Medulla oblongata (tissue), 1 donor: ENCODE measurements at regions not wholly inside any gene's neighbourhood (a gene's known extent, or its start where the extent isn't known, plus 50 kb on each side); places are given as distances from the start of the nearest gene placed in this dataset.
"Not testable (repeated sequence)": the region's sequence is repeated elsewhere in the genome, so short reads cannot be mapped to it uniquely, and the experiment has no call there.

Source experiments
- DNase-seq: peaks from one replicate; pipeline ENCODE4 v3.0.0-alpha.2; 2015; ENCODE audit errors: extremely low spot score

DNA sequence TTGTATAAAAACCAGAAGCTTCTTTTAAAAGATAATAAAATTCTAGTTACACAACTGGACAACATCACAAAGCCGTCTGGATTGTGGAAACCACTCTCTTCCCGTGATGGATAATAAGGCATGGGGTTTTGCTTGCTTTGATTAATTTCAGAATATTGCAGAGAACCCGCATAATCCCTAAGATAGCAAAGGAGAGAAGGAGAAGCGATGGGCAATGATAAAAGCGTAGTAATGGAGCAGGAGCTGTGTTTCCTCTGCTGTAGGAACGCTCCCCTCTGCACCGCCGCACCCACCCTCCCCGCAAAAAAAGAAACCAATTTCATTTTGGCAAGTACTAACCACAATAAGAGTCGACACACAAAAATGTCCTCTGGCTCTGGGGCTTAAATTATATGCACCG is 340.9 kb upstream of the PSMD7 start:
- DNase-seq = no peak

- DNase-seq = no peak
Observed at GRCh38 chr16:73955255-73955654, 341.4 kb upstream of the PSMD7 start.

DNA sequence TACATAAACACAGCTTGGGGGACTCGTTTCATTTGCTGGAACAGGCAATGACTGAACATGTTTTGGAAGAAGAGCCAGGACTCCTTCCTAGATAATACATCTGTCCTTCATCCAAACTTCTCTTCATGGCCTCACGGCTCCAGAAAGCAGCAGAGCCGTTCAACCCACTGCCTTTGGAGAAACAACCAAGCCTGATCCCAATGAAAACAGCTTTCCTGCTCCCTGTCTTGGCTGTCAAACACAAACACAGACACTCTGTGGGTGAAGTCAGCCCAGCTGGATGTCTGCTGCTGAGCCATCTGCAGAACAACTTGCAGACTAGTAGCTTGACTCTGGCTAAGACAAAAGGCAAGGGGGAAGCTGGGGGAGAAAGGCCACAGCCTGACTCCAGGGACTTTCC is 345.1 kb upstream of the PSMD7 start:
- no peak for DNase-seq

GRCh38 chr16:73949574-73950320 is 346.9 kb upstream of the PSMD7 start:
- DNase-seq = no peak

DNA sequence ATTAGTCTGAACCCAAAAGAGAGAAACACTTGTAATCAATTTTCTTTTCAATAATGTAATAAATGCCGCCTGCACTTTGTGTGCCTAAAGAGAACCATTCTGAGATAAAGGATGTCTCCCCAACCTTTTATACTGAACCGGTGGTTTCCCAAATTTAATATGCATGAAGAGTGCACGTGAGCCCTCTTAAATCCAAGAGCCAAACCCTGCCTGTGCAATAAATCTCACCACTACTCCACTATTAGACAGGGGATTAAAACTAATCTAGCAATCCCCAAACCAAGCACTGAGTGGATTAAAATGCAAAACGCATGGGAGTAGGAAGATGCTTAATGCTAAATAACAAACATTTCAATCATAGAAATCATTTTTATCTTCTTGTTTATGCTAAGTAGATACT is 351.0 kb upstream of the PSMD7 start:
- no peak for DNase-seq

- DNase-seq = not testable (repeated sequence)
Observed at GRCh38 chr16:73943184-73943583, 353.4 kb upstream of the PSMD7 start.

GRCh38 chr16:73940786-73941185 is 355.8 kb upstream of the PSMD7 start:
- not testable (repeated sequence) for DNase-seq

- DNase-seq = no peak
Observed at GRCh38 chr16:73923951-73924350, 372.7 kb upstream of the PSMD7 start.

DNA sequence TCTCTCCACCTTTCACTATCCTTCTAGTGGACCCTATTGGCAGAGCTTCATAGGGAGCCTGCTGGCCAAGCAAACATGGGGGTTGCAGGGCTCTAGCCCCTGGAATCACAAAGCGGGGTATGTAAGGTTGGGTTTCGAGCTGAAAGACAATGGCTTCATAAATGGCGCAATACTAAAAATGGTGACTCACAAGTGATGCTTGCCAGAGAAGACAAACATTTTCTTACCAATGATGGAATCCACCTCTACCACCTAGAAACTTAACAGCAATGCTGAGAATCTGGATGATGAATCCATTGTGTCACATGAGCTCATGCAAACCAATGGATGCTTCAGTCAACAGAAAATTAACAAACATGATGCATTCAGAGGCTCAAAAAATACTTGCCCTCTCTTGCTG is 375.3 kb upstream of the PSMD7 start:
- no peak for DNase-seq

DNA sequence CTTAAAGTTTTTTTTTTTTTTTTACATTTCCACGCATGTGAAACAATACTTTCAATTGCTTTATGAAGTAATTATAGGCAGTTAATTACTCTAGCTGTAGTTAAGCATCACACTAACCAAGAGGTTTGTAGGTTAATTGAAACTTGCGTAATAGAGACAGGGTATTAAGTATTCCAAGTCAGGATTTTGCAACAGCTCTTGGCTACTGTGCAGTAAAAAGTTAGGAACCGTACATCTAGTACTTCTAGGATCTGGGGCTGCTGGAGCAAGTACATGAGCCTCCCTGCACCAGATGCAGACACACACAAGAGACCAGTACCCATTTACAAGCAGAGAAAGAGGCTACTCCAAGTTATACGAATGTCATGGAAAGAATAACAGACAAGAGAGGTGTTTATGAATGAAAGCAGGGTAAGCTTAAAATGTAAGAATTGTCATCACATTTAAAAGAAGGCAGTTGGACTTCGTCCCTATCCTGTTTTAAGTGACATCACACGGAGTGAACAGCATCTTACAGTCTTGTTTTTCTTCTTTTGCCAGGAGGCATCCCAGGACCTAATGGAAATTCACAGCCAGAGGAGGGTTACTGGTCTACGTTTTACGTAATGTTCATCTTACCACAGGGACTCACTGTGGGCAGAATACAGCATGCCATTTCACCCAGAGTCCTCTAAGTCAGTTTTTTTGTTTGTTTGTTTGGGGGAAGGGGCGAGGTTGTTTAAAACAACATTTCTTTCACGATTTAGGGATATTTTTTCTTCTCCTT is 379.6 kb upstream of the PSMD7 start:
- no peak for DNase-seq

- no peak for DNase-seq
Observed at GRCh38 chr16:73915935-73916334, 380.7 kb upstream of the PSMD7 start.

GRCh38 chr16:73915140-73915539 is 381.5 kb upstream of the PSMD7 start:
- DNase-seq = no peak

DNA sequence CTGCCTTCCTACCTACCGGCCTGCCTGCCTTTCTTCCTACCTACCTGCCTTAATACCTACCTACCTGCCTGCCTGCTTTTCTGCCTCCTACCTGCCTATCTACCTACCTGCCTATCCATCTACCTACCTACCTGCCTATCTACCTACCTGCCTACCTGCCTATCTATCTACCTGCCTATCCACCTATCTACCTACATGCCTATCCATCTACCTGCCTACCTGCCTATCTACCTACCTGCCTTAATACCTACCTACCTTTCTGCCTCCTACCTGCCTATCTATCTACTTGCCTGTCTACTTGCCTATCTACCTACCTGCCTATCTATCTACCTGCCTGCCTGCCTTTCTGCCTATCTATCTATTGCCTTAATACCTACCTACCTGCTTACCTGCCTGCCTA is 383.8 kb upstream of the PSMD7 start:
- DNase-seq = no peak

GRCh38 chr16:73912281-73912680 is 384.3 kb upstream of the PSMD7 start:
- DNase-seq = peak; percentile 33

DNA sequence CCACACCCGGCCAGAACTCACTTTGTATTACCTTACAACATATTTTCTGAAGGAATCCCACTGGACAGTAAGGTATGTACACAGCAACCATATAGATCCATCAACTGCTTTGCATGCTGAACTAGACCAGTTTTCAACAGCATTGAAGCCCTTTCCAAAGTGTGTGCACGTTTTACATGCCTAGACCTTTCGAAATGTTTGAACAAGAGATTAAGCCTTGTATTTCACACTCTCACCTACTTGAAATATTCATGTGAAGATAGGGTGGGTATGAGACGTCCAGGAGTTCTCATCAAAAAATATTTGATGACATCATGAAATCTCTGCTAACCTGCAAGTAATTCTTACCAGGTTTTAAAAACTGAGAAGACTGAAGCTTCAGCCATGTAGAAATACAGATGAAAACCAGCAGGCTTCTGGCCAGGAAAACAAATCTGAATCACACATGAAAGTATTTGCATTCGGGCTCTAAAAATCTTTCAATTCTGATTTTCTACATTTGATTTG is 387.0 kb upstream of the PSMD7 start:
- no peak for DNase-seq

DNA sequence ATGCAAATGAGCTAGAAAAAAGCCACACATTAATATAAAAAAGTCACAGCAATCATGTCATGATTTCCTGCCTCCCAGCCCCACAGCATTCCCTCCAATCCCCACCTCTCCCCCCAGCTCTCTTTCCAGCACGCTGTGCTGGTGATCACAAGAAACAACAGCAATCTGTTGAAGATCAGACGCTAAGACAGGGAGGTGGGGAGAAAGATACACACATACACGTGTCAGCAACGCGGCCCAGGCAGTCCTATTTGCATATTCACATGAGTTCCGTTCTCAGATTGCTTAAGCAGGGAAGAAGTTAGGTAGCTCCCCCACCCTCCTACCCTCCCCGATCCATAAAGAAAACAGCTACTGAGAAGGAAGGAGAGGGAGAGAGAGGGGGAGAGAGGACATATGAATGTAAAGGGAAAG is 405.5 kb upstream of the PSMD7 start:
- no peak for DNase-seq

DNA sequence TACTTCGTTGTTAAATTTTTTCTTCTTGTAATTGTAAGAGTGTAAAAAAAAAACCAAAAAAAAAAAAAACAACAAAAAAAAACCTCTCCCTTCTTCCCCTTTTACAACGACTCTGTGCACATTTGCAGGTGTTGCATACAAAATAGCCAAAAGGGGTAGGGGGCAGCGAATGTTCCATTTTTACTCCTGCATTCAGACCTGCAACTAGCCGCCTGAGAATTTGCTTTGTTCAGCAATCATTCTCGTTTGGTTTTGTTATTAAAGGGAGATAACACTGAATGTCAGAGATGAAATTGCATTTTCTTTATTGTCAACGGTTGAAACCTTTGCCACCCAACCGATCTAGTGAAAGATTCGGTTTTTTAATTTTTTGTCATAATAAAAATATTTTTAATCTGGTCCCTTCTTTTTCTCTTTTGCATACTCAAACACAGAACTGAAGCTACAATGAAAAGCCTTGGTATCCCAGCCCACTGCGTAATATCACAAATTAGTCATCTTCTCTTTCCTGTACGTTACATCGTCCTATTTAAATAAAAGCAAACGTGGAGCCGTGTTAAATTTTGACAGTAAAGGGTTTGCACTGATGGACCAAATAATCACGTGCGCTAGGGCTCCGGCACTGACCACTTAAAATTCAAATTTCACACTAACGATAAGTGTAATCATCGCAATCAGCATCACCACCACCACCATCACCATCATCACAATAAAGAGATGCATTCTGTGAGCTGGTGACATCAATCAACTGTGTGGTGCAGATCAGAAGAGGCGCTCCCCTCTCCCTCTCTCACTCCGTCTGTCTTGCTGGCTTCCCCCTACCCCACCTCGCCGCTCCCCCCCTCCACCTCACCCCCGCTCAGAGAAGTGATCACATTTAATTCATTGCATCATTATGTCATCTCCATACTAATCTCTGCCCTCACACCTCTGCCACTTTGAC is 406.2 kb upstream of the PSMD7 start:
- no peak for DNase-seq

DNA sequence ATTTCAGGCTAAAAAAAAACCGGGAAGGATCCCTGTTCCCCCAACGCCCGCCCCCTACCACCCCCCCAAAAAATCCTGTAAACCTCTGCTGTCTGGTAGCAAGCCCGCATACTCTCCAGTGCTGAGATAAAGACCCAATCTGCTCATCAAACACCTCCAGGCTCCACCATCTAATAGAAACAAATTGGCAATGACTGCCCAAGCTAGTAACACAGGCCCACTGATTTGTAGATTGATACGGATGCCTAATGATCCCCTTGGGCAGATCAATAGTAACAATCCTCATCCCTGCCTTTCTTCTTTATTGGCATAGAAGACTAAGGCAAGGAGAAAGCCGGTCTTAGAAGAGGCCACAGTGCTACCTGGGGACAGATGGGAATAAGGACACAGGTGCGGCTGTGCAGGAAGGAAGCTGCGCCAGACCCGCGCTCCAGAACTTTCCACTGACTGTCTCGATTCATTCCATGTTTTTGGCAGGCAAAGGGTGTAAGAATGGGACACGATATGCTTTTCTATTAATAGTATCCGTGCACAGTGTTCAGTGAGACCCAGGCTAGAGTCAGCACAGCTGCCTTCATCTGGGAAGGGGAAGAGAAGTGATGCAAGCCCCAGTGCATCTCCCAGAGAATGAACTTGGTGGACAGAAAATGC is 407.6 kb upstream of the PSMD7 start:
- no peak for DNase-seq

DNA sequence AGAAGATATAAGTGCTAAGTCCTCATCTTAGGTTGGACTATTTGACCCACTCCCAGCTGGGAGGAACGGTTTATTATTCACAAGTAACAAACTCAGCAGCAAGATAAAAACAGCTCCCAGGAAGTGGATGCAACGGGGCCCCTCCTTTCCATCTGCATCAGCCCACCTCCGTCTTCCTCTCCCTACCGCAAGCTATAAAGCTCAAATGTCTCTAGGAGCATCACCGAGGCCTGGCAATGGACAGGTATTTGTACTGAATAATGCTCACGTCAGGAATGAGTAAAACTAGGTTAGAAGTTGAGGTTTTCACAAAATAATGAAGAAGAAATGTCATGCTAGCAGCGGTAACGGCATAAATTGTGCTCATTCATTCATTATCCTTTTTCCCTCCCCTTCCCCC is 408.7 kb upstream of the PSMD7 start:
- no peak for DNase-seq

DNA sequence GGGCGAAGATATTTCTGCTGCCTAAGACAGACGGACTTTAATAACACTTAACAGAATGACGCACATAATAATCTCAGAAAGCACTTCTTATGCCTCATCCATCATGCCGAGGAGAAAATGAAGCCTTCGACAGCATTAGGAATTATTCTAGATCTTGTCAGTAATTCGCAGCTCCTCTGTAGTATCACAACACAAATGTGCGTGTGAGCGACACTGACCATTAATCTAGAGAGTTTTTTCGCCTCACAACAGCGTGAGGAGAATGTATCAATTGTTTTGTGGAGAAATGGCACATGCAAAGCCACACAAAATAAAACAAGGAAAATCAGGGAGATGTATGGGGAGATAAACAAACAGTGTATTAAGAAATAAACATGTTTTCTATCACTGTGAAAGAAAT is 410.2 kb upstream of the PSMD7 start:
- DNase-seq = no peak

- DNase-seq = no peak
Observed at GRCh38 chr16:73885319-73885718, 411.3 kb upstream of the PSMD7 start.

DNA sequence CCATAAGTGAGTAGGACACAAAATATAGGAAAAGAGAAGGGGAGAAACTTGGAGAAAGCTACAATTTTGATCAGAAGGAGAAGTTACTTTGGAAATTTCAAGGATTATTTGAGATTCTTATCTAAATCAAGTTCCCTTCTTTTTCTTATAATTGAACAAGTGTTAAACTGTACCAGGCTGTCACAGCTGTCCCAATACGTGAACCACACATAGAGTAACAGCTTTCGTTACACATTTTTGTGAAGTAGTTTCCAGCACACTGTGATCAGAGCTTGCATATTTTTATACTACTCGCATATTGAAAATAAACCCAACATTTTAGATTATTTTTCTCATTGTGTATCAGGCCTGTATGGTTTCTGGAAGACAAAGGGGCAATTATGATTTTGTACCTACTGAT is 412.8 kb upstream of the PSMD7 start:
- no peak for DNase-seq
